GM03348 (cell line): ENCODE measurements at regions not wholly inside any gene's neighbourhood (a gene's known extent, or its start where the extent isn't known, plus 50 kb on each side); places are given as distances from the start of the nearest gene placed in this dataset.

Experiments used
- DNase-seq: peaks from one replicate; pipeline ENCODE4 v3.0.0; 2012; ENCODE audit warnings: low spot score

- DNase-seq: no peak
Observed at GRCh38 chr4:173590697-173591096, 60.7 kb upstream of the HAND2 start.

DNA sequence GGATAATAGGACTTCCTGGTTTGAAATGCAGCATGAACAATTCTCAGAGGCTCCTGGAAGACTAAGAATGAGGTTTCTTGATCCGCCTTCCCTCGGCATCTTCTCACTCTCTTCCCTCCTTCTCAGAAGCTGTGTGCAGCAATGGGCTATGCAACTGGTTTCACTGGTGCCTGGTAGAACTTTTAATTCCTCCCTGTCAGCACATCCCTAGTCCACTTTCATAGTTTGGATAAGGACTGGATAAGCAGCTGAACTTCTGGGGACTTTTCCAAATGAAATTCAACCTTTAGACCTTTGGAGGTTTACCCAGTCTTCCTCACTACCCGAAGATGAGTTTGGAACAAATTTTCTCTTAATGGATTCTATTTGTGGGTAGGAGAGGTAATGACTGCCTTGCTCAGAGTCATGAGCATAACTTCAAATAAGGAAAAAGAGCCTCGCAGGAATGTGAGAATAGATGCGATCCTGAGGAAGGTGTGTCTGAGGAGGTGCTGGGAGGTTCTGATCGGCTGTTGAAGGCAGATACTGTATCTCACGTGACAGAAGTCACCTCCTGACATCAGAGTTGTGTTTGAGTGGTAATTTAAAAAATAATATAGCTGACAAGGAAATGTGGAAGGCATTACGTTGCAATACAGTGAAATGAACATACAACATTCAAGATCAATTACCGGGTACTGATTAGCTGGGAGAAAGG, 56.0 kb upstream of the HAND2 start:
- DNase-seq: no peak

GRCh38 chr4:173584506-173584905, 54.5 kb upstream of the HAND2 start:
- DNase-seq: no peak
